GM19395 (cell line): ENCODE measurements at regions not wholly inside any gene's neighbourhood (a gene's known extent, or its start where the extent isn't known, plus 50 kb on each side); places are given as distances from the start of the nearest gene placed in this dataset.

Experiments used
- ATAC-seq: cut with Tn5 transposase; IDR thresholded peaks from one replicate; pipeline ENCODE4 v1.9.1; 2021; ENCODE audit warnings: mild to moderate bottlenecking, moderate library complexity; ENCODE audit not compliant: unreplicated experiment

GRCh38 chr13:24007979-24008620 is 110.8 kb upstream of the C1QTNF9B start:
- ATAC-seq = no peak

- no peak for ATAC-seq
Measured at GRCh38 chr13:24008679-24009078, 111.4 kb upstream of the C1QTNF9B start.

- no peak for ATAC-seq
Measured at GRCh38 chr13:24011266-24011665, 114.0 kb upstream of the C1QTNF9B start.

- ATAC-seq = no peak
Measured at GRCh38 chr13:24012648-24013047, 115.3 kb upstream of the C1QTNF9B start.

GRCh38 chr13:24013189-24013588 is 115.9 kb upstream of the C1QTNF9B start:
- no peak for ATAC-seq

GRCh38 chr13:24016046-24016445 is 118.7 kb upstream of the C1QTNF9B start:
- no peak for ATAC-seq

- no peak for ATAC-seq
Measured at GRCh38 chr13:24022568-24022967, 125.3 kb upstream of the C1QTNF9B start.

GRCh38 chr13:24023073-24023472 is 125.8 kb upstream of the C1QTNF9B start:
- ATAC-seq = no peak

GRCh38 chr13:24027494-24027893 is 130.2 kb upstream of the C1QTNF9B start:
- no peak for ATAC-seq

GRCh38 chr13:24032252-24032651 is 128.3 kb upstream of the SPATA13 start:
- no peak for ATAC-seq

- ATAC-seq = no peak
Measured at GRCh38 chr13:24032674-24033073, 127.8 kb upstream of the SPATA13 start.

GRCh38 chr13:24033527-24034302 is 126.8 kb upstream of the SPATA13 start:
- no peak for ATAC-seq

GRCh38 chr13:24035411-24035810 is 125.1 kb upstream of the SPATA13 start:
- ATAC-seq = no peak

GRCh38 chr13:24036115-24036514 is 124.4 kb upstream of the SPATA13 start:
- ATAC-seq = no peak

GRCh38 chr13:24038405-24038804 is 122.1 kb upstream of the SPATA13 start:
- ATAC-seq = no peak

GRCh38 chr13:24038841-24039330 is 121.6 kb upstream of the SPATA13 start:
- ATAC-seq = no peak

GRCh38 chr13:24039621-24040475 is 120.7 kb upstream of the SPATA13 start:
- ATAC-seq = no peak

- no peak for ATAC-seq
Measured at GRCh38 chr13:24040835-24041234, 119.7 kb upstream of the SPATA13 start.

GRCh38 chr13:24041651-24042225 is 118.8 kb upstream of the SPATA13 start:
- ATAC-seq = no peak

GRCh38 chr13:24042710-24043440 is 117.6 kb upstream of the SPATA13 start:
- ATAC-seq = no peak
